Astrocyte of the hippocampus (primary cell): ENCODE measurements at regions not wholly inside any gene's neighbourhood (a gene's known extent, or its start where the extent isn't known, plus 50 kb on each side); places are given as distances from the start of the nearest gene placed in this dataset.

ENCODE experiments used
- DNase-seq: peaks from one replicate; pipeline ENCODE4 v3.0.0; 2011; ENCODE audit warnings: low read depth, low spot score

DNA sequence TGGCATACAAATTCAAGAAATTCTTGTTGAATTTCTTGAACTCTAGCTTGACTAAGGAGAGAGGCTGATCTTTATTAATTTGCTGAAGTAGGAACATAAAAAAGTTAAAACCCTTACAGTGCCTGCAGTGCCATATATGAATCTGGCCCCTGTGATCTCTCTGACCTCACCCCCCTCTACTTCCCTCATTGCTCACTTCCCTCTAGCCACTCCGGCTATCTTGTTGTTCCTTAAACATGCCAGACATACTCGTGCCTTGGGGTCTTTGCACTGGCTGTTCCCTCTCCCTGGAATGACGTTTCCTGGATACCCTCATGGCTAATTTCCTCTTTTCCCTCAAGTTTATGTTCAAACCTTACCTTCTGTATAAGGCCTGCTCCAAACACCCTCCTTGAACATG, 246.3 kb upstream of the SIX2 start:
- no peak for DNase-seq

DNA sequence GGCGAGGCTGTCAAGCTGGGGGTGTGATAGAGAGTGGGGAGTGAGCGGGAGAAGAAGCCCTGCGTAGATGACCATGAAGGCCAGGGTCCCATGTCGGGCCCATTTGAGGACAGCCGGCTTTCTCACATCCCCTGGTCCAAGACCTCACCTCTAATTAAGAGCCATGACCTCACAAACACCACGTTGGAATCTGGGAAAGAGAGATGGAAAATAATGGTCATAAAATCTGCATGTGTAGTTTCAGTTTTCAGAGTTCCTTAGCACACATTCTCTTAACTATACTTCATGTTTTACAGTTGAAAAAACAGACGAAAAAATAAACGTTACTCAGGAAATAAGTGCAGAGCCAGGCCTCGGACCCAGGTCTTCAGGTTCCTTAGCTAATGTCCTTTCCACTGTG, 244.8 kb upstream of the SIX2 start:
- DNase-seq = no peak

DNA sequence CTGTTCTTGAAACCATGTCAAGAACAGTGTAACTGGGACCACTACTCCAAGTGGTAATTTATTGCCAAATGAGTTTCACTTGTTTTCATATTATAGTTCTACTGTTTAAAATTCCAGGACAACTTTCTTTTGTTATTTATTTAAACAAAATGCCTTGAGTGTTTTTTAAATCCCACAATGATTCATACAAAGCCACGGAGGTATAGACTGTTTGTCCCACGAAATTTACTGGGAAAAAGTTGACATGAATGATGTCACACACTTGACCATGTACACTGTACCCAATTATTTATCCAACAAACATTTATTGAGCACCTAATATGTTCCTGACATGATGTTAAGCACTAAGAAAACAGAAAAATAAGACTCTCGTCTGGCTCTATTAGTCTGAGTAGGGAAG, 243.9 kb upstream of the SIX2 start:
- no peak for DNase-seq

DNA sequence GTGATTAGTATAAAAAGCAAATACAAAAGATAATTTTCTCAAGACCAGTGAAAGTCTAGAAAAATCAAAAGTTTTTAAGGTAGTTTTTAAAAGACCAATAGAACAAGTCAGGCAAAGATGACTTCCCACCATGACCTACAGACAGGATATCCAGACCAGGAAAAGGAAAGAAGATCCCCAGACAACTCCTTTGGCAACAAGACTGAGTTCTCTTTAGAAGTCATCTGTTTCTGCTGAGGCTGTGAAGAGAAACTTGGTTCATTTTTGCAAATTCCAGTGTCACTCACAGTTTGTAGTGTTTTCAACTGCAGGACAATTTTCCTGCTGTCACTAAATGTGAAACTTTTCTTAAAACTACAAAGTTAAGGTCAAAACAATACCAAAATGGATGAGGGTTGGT, 240.9 kb upstream of the SIX2 start:
- no peak for DNase-seq

DNA sequence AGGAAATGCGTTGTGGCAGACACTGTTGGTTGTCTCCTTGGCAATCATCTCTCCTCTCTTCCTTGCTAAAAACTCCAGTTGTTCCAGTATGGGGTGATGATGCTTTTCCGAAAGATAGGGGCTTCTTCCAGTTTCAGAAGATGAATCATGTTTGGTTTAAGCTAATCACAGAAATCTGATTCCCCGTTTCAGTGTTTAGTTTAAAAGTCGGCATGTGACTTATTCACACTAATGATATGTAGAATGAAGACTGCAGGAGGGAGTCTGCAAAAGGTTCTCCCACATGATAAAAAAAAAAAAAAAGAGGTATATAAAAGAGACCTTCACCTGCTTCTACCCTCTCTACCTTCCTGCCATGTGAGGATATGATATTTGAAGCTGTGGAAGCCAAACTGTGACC, 239.0 kb upstream of the SIX2 start:
- no peak for DNase-seq

DNA sequence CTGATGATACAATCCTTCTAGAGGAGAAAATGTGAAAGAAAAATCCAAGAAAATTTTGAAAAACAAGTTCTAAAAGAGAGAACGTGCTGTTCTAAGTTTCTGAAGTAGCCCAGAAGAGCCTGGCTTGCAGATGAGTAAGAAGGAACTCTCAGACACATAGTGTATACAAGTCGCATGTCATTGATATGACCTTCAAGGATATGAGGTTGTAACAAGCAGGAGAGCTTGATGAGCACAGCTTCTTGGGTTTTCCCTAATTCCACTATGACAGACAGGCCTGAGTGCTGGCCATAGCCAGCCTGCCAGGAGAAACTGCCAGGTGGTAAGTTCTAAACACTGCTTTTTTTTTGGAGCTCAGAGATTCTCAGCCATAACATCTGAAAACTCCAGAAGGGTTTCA, 235.7 kb upstream of the SIX2 start:
- no peak for DNase-seq

DNA sequence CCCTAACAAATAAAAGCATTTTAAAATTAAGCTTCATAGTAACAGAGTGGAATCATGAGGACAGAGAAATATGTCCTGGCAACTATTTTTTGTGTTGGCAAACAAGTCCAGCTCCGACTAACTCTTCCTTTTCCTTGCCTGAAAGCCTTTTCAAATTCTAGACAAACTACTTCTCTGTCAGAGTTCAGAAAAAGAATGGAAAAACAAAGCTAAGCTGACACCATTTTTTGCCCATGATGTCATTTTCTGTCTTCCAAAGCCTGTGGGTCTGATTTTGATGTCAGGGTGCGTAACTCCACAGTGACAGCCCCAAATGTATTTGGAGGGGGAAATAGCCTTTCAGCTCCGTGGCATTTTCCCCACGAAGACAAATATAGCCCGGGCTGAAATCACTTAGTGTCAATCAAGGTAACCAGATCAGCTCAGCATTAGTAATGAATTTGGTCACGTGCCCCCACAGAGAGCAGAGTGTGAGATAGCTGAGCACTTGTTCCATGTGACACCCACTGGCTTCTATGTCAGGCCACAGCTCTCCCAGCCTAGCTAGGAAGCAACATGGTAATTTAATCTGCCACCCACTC, 233.0 kb upstream of the SIX2 start:
- DNase-seq = peak; percentile 67

DNA sequence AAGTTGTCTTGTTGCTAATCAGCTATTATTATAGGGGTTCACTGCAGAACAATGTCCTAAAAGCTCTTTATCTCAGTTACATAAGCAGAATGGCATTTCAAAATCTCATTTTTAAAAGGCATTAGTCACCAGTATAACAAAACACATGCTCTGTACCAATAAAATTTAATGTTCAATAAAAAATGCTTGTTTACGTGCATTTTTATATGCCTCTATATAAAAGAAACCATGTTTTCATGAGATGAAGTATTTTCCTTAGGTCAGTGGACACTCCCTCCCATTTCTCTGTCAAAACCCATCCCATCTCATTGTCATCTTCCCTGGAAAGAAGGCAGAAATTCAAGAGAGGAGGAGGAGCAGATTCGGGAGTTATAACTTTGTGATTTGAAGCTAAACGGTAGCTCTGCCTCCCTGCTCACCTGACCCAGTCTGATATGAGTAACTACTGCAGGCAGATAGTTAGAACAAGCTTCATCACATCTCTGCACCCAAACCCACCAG, 231.9 kb upstream of the SIX2 start:
- DNase-seq = no peak

DNA sequence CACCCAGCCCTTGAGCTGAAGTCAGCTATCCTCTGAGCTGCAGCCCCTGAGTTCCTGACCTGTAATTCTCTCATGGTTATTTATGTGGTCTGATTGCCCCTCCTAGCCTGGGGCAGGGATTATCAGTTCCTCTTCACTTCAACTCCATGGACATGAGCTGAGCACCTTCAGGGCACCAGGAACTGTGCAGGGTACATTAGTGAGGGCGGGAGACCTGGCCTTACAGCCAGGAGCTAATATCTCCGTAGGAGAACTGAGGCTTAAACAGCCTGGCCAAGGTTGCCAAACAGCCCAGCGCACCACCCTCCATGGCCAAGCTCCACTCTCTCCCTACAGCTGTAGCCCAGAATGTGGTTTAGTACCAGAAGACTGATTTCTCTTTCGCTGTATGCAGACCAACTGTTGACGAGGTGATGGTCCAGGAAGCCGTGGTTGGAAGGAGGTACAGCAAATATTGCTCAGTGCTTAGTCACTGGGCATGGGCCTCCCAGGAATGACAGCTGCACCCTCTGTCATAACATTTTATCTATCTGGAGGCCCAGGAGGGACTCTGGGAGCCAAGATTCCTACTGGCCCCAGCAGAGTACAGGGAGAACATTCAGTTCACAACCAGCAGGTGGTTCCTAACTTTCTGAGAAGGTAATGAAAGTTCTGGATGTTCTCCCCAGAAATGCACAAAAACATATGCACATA, 228.7 kb upstream of the SIX2 start:
- DNase-seq = peak; percentile 86

DNA sequence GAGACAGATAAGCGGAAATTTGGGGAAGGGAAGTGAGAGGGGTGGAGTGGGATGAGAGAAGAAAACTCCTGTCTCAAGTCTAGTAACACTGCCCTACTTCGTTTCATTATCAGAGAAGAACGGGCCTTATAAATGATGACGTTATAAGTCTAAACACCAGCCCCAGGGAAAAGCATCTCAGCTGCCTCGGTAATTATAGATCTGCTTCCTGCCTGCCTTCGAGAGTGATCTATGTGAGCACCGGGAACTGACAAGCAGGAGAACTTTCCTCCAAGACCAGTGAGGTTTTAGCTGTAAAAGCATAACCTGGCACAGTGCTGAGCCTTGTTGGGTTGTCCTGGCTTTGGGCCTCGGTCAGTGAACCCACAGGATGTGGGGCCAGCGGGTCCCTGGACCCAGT, 227.9 kb upstream of the SIX2 start:
- DNase-seq = no peak

DNA sequence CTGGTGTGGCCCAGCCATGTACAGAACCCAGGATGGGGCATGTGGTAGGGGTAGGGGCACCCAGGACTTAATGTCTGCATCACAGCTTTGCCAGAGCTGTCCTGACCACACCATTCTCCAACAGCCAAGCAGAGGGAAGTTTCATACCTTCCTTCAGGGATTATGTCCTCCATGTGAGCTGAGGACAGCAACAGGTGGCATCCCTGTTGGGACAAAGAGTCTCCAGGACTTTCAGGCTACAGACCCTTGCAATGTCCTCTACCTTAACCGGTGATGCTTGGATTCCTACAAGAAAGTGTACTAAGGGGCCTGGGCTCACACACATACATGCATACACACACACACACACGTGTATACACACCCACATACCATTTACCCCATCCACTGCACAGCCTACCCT, 227.0 kb upstream of the SIX2 start:
- no peak for DNase-seq

DNA sequence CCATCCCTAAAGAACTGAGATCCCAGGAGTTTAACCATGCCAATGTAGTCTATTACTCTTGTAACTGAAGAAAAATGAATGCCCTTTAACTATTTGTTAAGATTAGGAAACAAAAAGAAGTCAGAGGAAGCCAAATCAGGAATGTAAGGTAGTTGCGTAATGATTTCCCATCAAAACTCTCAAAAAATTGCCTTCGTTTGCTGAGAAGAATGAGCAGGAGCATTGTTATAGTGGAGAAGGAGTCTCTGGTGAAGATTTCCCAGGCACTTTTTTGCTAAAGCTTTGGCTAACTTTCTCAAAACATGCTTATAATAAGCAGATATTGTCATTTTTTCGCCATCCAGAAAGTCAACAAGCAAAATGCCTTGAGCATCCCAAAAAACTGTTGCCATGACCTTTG, 224.0 kb upstream of the SIX2 start:
- no peak for DNase-seq

DNA sequence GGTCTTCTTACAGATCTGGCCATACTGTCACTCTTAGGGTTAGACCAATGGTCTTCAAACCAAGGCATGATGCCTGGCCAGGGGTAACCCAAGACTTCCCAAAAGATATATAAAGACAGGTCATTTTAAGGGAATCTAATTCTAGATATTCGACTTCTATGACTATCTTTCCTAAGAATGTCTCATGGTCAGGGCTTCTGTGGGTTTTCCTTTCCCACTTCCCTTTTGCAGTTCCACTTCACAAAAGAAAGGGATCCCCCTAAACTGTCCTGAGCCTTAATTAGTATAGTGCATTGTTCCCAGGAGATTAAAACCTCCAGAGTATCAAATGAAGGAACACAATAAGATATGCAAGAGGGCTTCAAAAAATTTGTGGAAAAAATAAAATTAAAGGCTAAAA, 223.6 kb upstream of the SIX2 start:
- DNase-seq = no peak

DNA sequence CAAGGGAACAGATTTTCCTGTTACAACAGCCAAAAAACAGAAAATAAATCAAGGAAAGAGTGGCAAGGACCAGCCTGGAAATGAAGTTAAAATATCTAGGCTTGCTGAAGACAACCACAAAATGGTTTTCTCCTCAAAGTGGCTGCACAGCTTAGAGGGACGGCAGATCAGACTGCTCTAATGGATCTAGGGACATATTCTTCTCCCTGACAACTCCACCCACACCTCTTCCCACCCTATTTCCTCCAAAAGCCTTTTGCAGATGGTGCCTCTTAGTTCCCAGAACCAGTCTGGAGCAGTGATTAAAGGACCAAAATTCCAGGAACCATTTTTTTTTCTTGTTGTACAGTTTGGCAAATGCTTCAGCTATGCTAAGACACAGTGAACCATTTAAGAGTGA, 220.2 kb upstream of the SIX2 start:
- DNase-seq = no peak

DNA sequence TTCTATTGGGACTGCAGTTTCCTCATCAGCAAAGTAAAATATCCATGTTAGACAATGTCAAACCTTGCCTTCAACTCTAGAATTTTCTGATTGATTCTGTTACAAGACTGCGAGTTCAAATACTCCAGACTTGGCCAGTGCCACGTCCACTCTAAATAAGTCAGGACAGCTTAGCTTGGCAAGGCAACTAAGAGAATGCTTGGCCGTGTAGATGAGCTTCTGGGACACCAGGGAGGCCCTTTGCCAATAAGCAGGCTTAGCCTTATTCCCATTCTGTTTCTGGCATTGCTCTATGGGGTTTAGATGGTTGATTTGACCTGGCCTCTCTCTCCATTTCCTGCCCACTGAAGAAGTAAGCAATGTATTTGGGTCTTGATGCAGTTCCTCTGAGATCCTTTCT, 218.1 kb upstream of the SIX2 start:
- DNase-seq = no peak

DNA sequence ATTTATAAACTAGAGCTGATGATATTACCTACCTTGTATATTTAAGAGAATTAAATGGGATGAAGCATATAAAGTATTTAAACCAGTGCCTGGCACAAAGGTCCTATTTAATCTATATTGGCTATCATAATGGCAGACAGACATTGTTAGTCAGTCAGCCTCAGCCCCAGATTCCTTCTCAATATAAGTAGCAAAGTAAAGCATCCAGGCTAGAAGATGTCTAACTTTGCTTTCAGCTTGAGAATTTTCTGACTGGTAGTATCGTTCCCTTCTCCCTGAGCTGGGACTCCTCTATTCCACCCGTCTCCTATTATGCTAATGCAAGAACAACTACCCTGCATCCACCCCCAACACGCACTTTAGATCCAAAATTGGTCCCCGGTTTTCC, 215.7 kb upstream of the SIX2 start:
- DNase-seq = no peak

DNA sequence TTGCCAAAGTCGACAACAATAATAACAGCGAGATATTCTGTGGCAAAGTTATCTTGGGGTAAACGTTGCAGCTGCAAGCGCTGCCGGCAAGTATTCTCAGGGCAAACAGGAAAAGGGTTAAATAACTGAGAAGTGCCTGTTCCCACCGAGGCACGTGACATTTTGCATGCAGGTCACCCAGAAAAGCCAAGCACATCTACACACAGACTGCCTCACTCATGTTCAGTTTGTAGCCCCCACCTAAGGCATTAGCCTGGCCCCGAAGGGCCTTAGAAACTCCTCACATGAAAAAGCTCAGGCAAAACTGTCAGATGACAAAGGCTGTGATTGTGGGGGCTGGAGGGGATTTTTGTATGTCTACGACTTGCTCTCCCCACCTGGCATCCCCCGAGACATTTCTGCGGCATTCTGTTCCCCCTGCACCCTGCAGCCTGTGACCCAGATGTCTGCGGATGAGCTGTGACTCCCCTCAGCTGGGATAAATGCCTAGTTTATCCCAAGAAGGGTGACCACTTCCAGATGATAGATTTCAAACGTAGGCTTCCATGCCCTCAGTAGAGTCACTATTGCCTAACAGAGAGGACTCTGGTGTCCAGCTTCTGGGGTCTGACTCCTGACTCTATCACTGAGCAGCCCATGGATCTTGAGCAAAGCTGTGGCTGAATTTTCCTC, 215.2 kb upstream of the SIX2 start:
- DNase-seq = no peak

DNA sequence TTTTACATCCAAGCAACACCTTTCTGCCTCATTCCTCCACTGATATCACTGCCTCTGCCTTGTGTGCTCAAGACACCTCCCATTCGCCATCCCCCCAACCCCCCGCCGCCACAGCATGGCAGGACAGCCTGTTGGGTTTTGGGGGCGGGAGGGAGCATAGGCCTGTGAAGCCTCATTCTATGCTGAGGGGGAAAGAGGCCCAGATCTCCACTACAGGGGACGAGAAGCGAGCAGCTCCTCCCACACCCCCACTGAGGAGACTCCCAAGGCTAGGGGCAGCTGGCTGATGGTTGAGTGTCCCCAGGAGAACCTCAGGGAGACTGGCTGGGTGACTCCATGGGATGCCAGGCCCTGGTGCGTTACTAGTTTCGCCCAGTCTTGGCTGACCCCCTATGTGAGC, 214.3 kb upstream of the SIX2 start:
- DNase-seq = no peak

DNA sequence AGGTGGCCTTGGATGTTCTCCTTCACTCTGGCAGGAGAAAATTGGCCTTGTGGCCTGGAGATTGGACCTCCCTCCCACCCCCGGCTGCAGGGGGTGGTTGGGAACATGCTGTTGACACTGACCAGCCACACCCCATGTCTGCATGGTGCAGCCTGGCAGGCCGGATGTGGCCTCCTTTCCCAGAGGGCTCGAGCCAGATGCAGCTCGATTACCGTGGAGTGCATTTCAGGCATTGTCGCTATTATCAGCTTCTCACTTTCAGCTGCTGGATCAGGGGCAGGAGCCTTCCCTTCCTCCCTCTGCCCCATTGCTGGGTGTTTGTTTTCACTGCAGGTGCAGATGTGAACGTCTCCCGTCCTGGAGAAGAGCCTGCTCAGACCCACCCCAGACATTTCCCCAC, 211.0 kb upstream of the SIX2 start:
- no peak for DNase-seq

DNA sequence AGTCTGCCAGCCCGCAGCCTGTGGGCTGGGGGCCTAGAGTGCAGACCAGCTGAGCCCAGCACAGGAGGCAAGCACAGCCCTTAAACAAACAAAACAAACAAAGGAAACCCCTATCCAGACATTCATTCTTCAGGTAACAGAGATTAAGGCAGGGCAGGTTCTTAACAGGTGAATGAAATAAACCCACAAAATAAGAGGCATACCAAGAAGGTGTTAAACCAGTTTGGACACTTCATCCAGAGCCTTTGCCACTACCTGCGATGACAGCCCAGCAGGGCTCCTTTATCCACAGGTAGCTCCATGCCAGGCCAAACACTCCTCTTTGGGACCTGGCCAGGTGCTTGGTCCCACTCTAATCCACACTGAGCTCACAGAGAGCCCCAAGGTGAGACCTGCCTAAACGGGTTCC, 209.7 kb upstream of the SIX2 start:
- no peak for DNase-seq

DNA sequence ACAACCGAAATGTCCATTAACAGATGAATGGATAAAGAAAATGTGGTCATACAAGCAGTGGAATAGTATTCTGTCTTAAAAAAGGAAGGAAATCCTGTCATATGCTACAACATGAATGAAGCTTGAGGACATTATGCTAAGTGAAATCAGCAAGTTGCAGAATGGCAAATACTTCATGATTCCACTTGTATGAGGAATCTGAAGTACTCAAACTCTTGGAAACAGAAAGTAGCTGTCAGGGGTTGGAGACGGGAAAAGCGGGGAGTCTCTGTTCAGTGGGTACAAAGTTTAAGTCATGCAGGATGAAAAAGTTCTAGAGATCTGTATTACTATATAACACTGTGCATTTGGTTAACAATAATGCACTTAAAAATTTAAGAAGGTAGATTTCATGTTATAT, 209.0 kb upstream of the SIX2 start:
- DNase-seq = no peak

DNA sequence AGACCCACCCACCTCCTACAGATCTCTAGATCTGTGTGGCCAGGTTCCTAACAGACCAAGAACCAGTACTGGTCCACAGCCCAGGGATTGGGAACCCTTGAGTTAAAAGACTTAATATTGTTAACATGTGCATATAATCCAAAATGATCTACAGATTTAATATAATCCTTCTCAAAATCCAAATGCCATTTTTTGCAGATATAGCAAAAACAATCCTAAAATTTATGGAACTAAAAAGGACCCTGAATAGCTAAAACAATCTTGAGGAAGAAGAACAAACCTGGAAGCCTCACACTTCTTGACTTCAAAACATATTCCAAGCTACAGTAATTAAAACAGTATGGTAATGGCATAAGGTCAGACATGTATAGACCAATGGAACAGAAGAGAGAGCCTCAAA, 206.9 kb upstream of the SIX2 start:
- DNase-seq = no peak

DNA sequence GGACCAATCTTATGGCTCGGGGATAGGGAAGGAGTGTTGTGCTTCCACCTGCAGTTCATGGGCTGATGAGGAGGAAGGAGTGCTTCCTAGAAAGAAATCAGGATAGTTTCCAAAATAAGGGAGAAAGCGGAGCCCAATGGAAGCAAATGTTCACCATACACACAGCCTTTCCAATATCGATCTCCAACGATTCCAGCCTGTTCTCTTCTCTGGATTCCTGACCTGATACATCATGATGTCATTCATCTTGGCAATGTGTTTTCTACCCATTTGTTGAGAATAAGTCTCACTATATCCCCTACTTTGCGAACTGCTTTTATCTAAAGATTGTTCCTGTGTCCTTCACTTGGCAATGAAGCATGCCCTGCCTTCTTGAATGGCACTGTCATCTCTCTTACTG, 205.3 kb upstream of the SIX2 start:
- no peak for DNase-seq
